HG03565 (cell line): ENCODE measurements at regions not wholly inside any gene's neighbourhood (a gene's known extent, or its start where the extent isn't known, plus 50 kb on each side); places are given as distances from the start of the nearest gene placed in this dataset.
"Not testable (repeated sequence)": the region's sequence is repeated elsewhere in the genome, so short reads cannot be mapped to it uniquely, and the experiment has no call there.

Experiments
- ATAC-seq: cut with Tn5 transposase; IDR thresholded peaks from one replicate; pipeline ENCODE4 v1.9.1; 2021; ENCODE audit warnings: mild to moderate bottlenecking, moderate library complexity; ENCODE audit not compliant: unreplicated experiment

- no peak for ATAC-seq
These were observed 338.4 kb downstream of the TMEM121 start for GRCh38 chr14:105864651-105865265.

- ATAC-seq: no peak
These were observed 339.0 kb downstream of the TMEM121 start for GRCh38 chr14:105865266-105865903.

- no peak for ATAC-seq
These were observed 339.8 kb downstream of the TMEM121 start for GRCh38 chr14:105865904-105866840.

- ATAC-seq: no peak
These were observed 340.5 kb downstream of the TMEM121 start for GRCh38 chr14:105866841-105867321.

- no peak for ATAC-seq
These were observed 341.7 kb downstream of the TMEM121 start for GRCh38 chr14:105867961-105868599.

GRCh38 chr14:105871590-105871989 lies 345.2 kb downstream of the TMEM121 start:
- ATAC-seq: no peak

- ATAC-seq: no peak
These were observed 347.6 kb downstream of the TMEM121 start for GRCh38 chr14:105873870-105874512.

- no peak for ATAC-seq
These were observed 349.8 kb downstream of the TMEM121 start for GRCh38 chr14:105876158-105876557.

GRCh38 chr14:105876829-105877228 lies 350.4 kb downstream of the TMEM121 start:
- ATAC-seq: no peak

- ATAC-seq: no peak
These were observed 351.3 kb downstream of the TMEM121 start for GRCh38 chr14:105877645-105878044.

GRCh38 chr14:105878125-105878524 lies 351.7 kb downstream of the TMEM121 start:
- ATAC-seq: no peak

GRCh38 chr14:105878554-105878953 lies 352.2 kb downstream of the TMEM121 start:
- ATAC-seq: no peak

- ATAC-seq: no peak
These were observed 353.1 kb downstream of the TMEM121 start for GRCh38 chr14:105879503-105879866.

- ATAC-seq: no peak
These were observed 353.6 kb downstream of the TMEM121 start for GRCh38 chr14:105879867-105880561.

GRCh38 chr14:105880616-105881015 lies 354.2 kb downstream of the TMEM121 start:
- ATAC-seq: no peak

GRCh38 chr14:105881021-105881930 lies 354.9 kb downstream of the TMEM121 start:
- no peak for ATAC-seq

GRCh38 chr14:105882011-105882410 lies 355.6 kb downstream of the TMEM121 start:
- not testable (repeated sequence) for ATAC-seq

- ATAC-seq: no peak
These were observed 356.2 kb downstream of the TMEM121 start for GRCh38 chr14:105882626-105883025.
